T-helper 1 cell treated with Interleukin-12 subunit alpha and Interleukin-12 subunit beta and Interleukin-4 antibody, amounts not matched to agents 30 μg/mL and 1 μg/mL, for 36 hours (primary cell): ENCODE measurements at regions not wholly inside any gene's neighbourhood (a gene's known extent, or its start where the extent isn't known, plus 50 kb on each side); places are given as distances from the start of the nearest gene placed in this dataset.

Experiments used
- H3K27ac Mint-ChIP-seq: one replicate; pipeline ENCODE4 v1.8.0; 2021; ENCODE audit warnings: mild to moderate bottlenecking, mixed read lengths
- H3K27me3 Mint-ChIP-seq: one replicate; pipeline ENCODE4 v1.8.0; 2021; ENCODE audit warnings: low read depth, mixed read lengths
- H3K36me3 Mint-ChIP-seq: one replicate; pipeline ENCODE4 v1.8.0; 2021; ENCODE audit warnings: low read depth, mixed read lengths
- H3K4me1 Mint-ChIP-seq: one replicate; pipeline ENCODE4 v1.8.0; 2021; ENCODE audit warnings: low read depth, mixed read lengths
- H3K4me3 Mint-ChIP-seq: one replicate; pipeline ENCODE4 v1.8.0; 2021; ENCODE audit warnings: mild to moderate bottlenecking, moderate library complexity, mixed read lengths
- H3K9me3 Mint-ChIP-seq: one replicate; pipeline ENCODE4 v1.8.0; 2021; ENCODE audit warnings: mixed read lengths

GRCh38 chr18:27713037-27713737 lies 463.7 kb downstream of the CDH2 start:
- H3K27ac Mint-ChIP-seq: no peak overlapping the region
- no peaks in the 10 kb centered on the region for H3K4me1 Mint-ChIP-seq
- H3K9me3 Mint-ChIP-seq: peaks cover 8% of the 10 kb centered on the region
- no peaks in the 10 kb centered on the region for H3K36me3 Mint-ChIP-seq
- no peak overlapping the region for H3K4me3 Mint-ChIP-seq
- H3K27me3 Mint-ChIP-seq: no peaks in the 10 kb centered on the region

GRCh38 chr18:27712066-27712465 lies 464.9 kb downstream of the CDH2 start:
- Mint-ChIP-seq H3K4me1 (no peaks in the 10 kb centered on the region), H3K27me3 (no peaks in the 10 kb centered on the region), H3K4me3 (no peak overlapping the region), H3K9me3 (peaks cover 11% of the 10 kb centered on the region), H3K27ac (no peak overlapping the region), H3K36me3 (no peaks in the 10 kb centered on the region)

DNA sequence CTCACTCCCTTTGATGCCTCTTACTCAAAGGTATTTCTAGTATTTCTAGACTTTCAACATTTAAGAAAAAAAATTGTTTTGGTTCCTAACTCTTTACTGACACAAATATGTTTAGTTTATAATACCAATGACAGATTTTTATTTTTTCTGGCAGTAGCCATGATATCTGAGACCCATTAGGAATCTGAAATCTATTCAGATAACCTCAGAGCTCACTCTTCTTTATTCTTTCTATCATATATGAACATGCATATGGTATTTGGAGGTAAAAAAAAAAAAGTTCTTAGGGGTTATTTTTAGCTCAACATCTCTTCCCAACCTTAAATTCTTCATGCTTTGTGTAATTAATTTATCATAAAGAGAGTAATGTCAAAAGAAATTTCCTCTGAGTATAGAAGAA lies 465.5 kb downstream of the CDH2 start:
- Mint-ChIP-seq H3K9me3 (peaks cover 11% of the 10 kb centered on the region), H3K4me1 (no peaks in the 10 kb centered on the region), H3K4me3 (no peak overlapping the region), H3K36me3 (no peaks in the 10 kb centered on the region), H3K27ac (no peak overlapping the region), H3K27me3 (no peaks in the 10 kb centered on the region)

- Mint-ChIP-seq H3K9me3 (peaks cover 11% of the 10 kb centered on the region), H3K27me3 (no peaks in the 10 kb centered on the region), H3K4me3 (no peak overlapping the region), H3K27ac (no peak overlapping the region), H3K4me1 (no peaks in the 10 kb centered on the region), H3K36me3 (no peaks in the 10 kb centered on the region)
Observed at GRCh38 chr18:27709344-27709743, 467.6 kb downstream of the CDH2 start.

DNA sequence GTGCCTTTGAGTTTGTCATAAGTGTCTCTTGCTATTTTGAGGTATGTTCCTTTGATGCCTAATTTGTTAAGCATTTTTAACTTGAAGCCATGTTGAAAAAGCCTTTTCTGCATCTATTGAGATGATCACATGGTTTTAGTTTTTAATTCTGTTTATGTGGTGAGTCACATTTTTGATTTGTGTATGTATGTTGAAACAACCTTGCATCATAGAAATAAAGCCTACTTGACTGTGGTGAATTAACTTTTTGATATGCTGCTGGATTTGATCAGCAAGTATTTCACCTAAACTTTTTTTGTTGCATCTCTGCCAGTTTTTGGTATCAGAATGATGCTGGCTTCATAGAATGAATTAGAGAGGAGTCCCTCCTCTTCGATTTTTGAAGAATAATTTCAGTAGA lies 469.7 kb downstream of the CDH2 start:
- Mint-ChIP-seq H3K27me3 (no peaks in the 10 kb centered on the region), H3K4me3 (no peak overlapping the region), H3K27ac (no peak overlapping the region), H3K4me1 (no peaks in the 10 kb centered on the region), H3K36me3 (no peaks in the 10 kb centered on the region), H3K9me3 (peaks cover 14% of the 10 kb centered on the region)

GRCh38 chr18:27704736-27705361 lies 472.1 kb downstream of the CDH2 start:
- H3K27me3 Mint-ChIP-seq: no peaks in the 10 kb centered on the region
- H3K4me3 Mint-ChIP-seq: no peak overlapping the region
- no peak overlapping the region for H3K27ac Mint-ChIP-seq
- H3K4me1 Mint-ChIP-seq: no peaks in the 10 kb centered on the region
- H3K36me3 Mint-ChIP-seq: no peaks in the 10 kb centered on the region
- H3K9me3 Mint-ChIP-seq: peaks cover 13% of the 10 kb centered on the region

GRCh38 chr18:27699137-27699536 lies 477.8 kb downstream of the CDH2 start:
- no peak overlapping the region for H3K4me3 Mint-ChIP-seq
- no peaks in the 10 kb centered on the region for H3K36me3 Mint-ChIP-seq
- H3K4me1 Mint-ChIP-seq: no peaks in the 10 kb centered on the region
- peaks cover 18% of the 10 kb centered on the region for H3K9me3 Mint-ChIP-seq
- H3K27ac Mint-ChIP-seq: no peak overlapping the region
- no peaks in the 10 kb centered on the region for H3K27me3 Mint-ChIP-seq

GRCh38 chr18:27696148-27696547 lies 480.8 kb downstream of the CDH2 start:
- Mint-ChIP-seq H3K27me3 (no peaks in the 10 kb centered on the region), H3K27ac (no peak overlapping the region), H3K9me3 (peaks cover 22% of the 10 kb centered on the region), H3K36me3 (no peaks in the 10 kb centered on the region), H3K4me1 (no peaks in the 10 kb centered on the region), H3K4me3 (no peak overlapping the region)

GRCh38 chr18:27695503-27695902 lies 481.4 kb downstream of the CDH2 start:
- Mint-ChIP-seq H3K36me3 (no peaks in the 10 kb centered on the region), H3K27ac (no peak overlapping the region), H3K4me1 (no peaks in the 10 kb centered on the region), H3K27me3 (no peaks in the 10 kb centered on the region), H3K4me3 (no peak overlapping the region), H3K9me3 (peaks cover 22% of the 10 kb centered on the region)

- Mint-ChIP-seq H3K36me3 (no peaks in the 10 kb centered on the region), H3K4me1 (no peaks in the 10 kb centered on the region), H3K27ac (no peak overlapping the region), H3K9me3 (peaks cover 19% of the 10 kb centered on the region), H3K4me3 (no peak overlapping the region), H3K27me3 (no peaks in the 10 kb centered on the region)
Observed at GRCh38 chr18:27695052-27695451, 481.9 kb downstream of the CDH2 start.

- Mint-ChIP-seq H3K4me3 (no peak overlapping the region), H3K36me3 (no peaks in the 10 kb centered on the region), H3K27me3 (no peaks in the 10 kb centered on the region), H3K27ac (no peak overlapping the region), H3K4me1 (no peaks in the 10 kb centered on the region), H3K9me3 (peaks cover 22% of the 10 kb centered on the region)
Observed at GRCh38 chr18:27688581-27688980, 488.3 kb downstream of the CDH2 start.

GRCh38 chr18:27687351-27687979 lies 489.5 kb downstream of the CDH2 start:
- no peaks in the 10 kb centered on the region for H3K36me3 Mint-ChIP-seq

DNA sequence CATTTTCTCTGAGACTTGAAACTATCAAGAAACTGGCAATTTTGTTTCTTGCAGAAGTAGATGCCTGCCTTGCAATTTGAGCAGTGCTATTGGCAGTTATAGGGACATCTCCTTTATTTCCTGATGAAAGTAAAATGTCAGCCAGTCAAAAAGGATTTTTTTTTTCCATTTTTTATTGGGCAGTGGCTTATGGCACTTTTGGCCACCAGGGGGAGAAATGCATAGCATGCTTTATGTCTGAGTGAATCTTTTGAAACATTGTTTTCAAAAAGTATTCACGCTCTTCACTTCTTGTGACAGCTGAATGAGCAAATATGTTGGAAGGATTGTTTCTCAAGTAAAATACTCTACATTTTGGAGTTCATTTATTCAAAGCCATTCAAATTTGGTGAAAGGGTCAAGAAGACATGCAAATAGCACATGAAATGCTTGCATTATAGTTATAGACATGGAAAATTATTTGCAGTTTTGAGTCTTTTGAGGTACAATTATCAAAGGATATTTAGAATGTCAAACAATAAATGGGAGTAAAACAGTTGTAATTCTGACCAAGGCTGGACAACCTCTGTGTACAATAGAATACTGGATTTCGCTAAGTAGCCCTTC lies 491.0 kb downstream of the CDH2 start:
- peaks cover 14% of the 10 kb centered on the region for H3K9me3 Mint-ChIP-seq
- no peaks in the 10 kb centered on the region for H3K27me3 Mint-ChIP-seq
- no peaks in the 10 kb centered on the region for H3K4me1 Mint-ChIP-seq
- no peaks in the 10 kb centered on the region for H3K36me3 Mint-ChIP-seq
- H3K4me3 Mint-ChIP-seq: no peak overlapping the region
- H3K27ac Mint-ChIP-seq: no peak overlapping the region

More at GRCh38 chr18:27687351-27687979, 489.5 kb downstream of the CDH2 start:
- Mint-ChIP-seq H3K4me1 (no peaks in the 10 kb centered on the region), H3K9me3 (peaks cover 22% of the 10 kb centered on the region), H3K4me3 (no peak overlapping the region), H3K27ac (no peak overlapping the region), H3K27me3 (no peaks in the 10 kb centered on the region)

- no peak overlapping the region for H3K4me3 Mint-ChIP-seq
- H3K27ac Mint-ChIP-seq: no peak overlapping the region
- no peaks in the 10 kb centered on the region for H3K27me3 Mint-ChIP-seq
- H3K36me3 Mint-ChIP-seq: no peaks in the 10 kb centered on the region
- H3K9me3 Mint-ChIP-seq: peaks cover 14% of the 10 kb centered on the region
- no peaks in the 10 kb centered on the region for H3K4me1 Mint-ChIP-seq
Observed at GRCh38 chr18:27685091-27685490, 491.8 kb downstream of the CDH2 start.

DNA sequence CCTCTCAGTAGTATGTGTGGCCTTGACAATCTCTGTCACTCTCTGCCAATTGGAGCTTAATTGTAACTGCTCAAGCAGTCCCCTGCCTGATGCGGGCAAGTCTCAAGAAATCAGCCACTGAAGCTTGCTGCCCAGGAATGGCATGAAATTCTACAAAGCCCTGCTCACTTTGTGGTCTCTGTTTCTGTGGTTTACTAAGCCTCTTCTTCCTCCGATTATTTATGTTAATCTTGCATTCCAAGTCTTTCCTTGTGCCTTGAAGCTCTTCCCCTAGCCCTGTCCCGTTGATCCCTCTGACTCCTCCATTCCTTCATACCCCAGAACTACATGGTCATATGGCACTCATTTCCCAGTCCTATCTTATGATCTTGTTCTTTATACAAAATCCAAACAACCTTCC lies 489.3 kb upstream of the CHST9 start:
- H3K27ac Mint-ChIP-seq: no peak overlapping the region
- no peak overlapping the region for H3K4me3 Mint-ChIP-seq
- no peaks in the 10 kb centered on the region for H3K27me3 Mint-ChIP-seq
- H3K36me3 Mint-ChIP-seq: no peaks in the 10 kb centered on the region
- H3K4me1 Mint-ChIP-seq: no peaks in the 10 kb centered on the region
- peaks cover 9% of the 10 kb centered on the region for H3K9me3 Mint-ChIP-seq
